HCT116 (cell line): ENCODE measurements at regions not wholly inside any gene's neighbourhood (a gene's known extent, or its start where the extent isn't known, plus 50 kb on each side); places are given as distances from the start of the nearest gene placed in this dataset.

Source experiments
- ATAC-seq: fragments of 200-7000 bp; cut with Tn5 transposase; 2 replicates; pipeline ENCODE4 v1.9.1; 2020; ENCODE audit warnings: mild to moderate bottlenecking, moderate library complexity
- BruUV-seq: library from RNA; stranded (reverse); fragments of 400-500 nt; replicated peaks from 2 replicates; lab custom pipeline; 2021; lab: Mats Ljungman, UMichigan
- CTCF ChIA-PET: fragments of 300-600 bp; sonication (Branson Sonifier 250); formaldehyde crosslinking; loops from one replicate; lab custom pipeline; 2021; ENCODE audit warnings: antibody characterized with exemption; lab: Charles Lee
- POLR2A ChIA-PET: fragments of 300-600, 350-600 bp; sonication (Branson Sonifier 250); formaldehyde crosslinking; loops from one replicate; lab custom pipeline; 2021; ENCODE audit warnings: antibody characterized with exemption; lab: Charles Lee
- RAD21 ChIA-PET, 2 experiments: fragments of 300-600 bp; sonication (Branson Sonifier 250); formaldehyde crosslinking; loops; one replicate each; lab custom pipeline; 2023; ENCODE audit warnings: low total read pairs in 2 of 2; ENCODE audit not compliant: uncharacterized antibody in 2 of 2, unreplicated experiment in 2 of 2, low non-redundant PET in 1 of 2; lab: Charles Lee
- DNase-seq: peaks from one replicate; pipeline ENCODE4 v3.0.0-alpha.2; 2010; ENCODE audit warnings: low read depth, low spot score
- H2AFZ ChIP-seq: fragments of 200-600 bp; shearing (Covaris generic), sonication (generic); 2 replicates; pipeline ENCODE4 v1.6.1; 2017; ENCODE audit warnings: low read depth, mixed run types, mixed read lengths, antibody characterized with exemption, low read length; ENCODE audit not compliant: poor library complexity, severe bottlenecking
- H3K27ac ChIP-seq: 2 replicates; pipeline ENCODE4 v1.5.1; 2012; ENCODE audit warnings: low read depth, low read length
- H3K27me3 ChIP-seq: fragments of 200-600 bp; sonication (generic); 2 replicates; pipeline ENCODE4 v1.6.1; 2016; ENCODE audit warnings: mixed run types, low read length, mixed read lengths; ENCODE audit not compliant: insufficient read depth
- H3K36me3 ChIP-seq, 2 experiments: fragments of 200-500 bp in 1 of 2; fragments of 200-600 bp in 1 of 2; sonication (Bioruptor generic) in 1 of 2; sonication (generic) in 1 of 2; 2 replicates each; pipeline versions ENCODE4 v1.5.1 to v1.6.1; 2014 to 2016; ENCODE audit warnings: low read length in 2 of 2, inconsistent platforms in 1 of 2, mixed read lengths in 1 of 2, mixed run types in 1 of 2; ENCODE audit not compliant: insufficient read depth in 2 of 2, control insufficient read depth in 1 of 2
- H3K4me1 ChIP-seq, 2 experiments: fragments of 200-600 bp in 1 of 2; sonication (generic) in 1 of 2; 2 replicates each; pipeline versions ENCODE4 v1.5.1 to v1.6.1; 2012 to 2017; ENCODE audit warnings: low read length in 2 of 2, inconsistent platforms in 1 of 2, mild to moderate bottlenecking in 1 of 2, mixed read lengths in 1 of 2, mixed run types in 1 of 2, moderate library complexity in 1 of 2; ENCODE audit not compliant: insufficient read depth in 2 of 2, control insufficient read depth in 1 of 2
- H3K4me2 ChIP-seq: fragments of 200-600 bp; sonication (generic); 2 replicates; pipeline ENCODE4 v1.6.1; 2017; ENCODE audit warnings: mixed run types, low read length, mixed read lengths
- H3K4me3 ChIP-seq, 2 experiments: fragments of 200-600 bp in 1 of 2; sonication (generic) in 1 of 2; replicated peaks in 1 of 2; 2 replicates each; pipeline ENCODE4 v1.5.1; 2011 to 2016; ENCODE audit warnings: low read length in 2 of 2, control low read depth in 1 of 2, low read depth in 1 of 2, mild to moderate bottlenecking in 1 of 2, mixed read lengths in 1 of 2, mixed run types in 1 of 2
- H3K79me2 ChIP-seq: fragments of 200-600 bp; sonication (generic); 2 replicates; pipeline ENCODE4 v1.6.1; 2017; ENCODE audit warnings: mild to moderate bottlenecking, mixed run types, low read length, moderate library complexity, mixed read lengths; ENCODE audit not compliant: insufficient read depth
- H3K9ac ChIP-seq: fragments of 200-600 bp; sonication (generic); 2 replicates; pipeline ENCODE4 v1.6.1; 2016; ENCODE audit warnings: low read length, mixed read lengths
- H3K9me2 ChIP-seq: fragments of 200-600 bp; sonication (generic), shearing (Covaris generic); 2 replicates; pipeline ENCODE4 v1.6.1; 2017; ENCODE audit warnings: mixed run types, mild to moderate bottlenecking, moderate library complexity; ENCODE audit not compliant: insufficient read depth
- H3K9me3 ChIP-seq, 2 experiments: fragments of 200-500 bp in 1 of 2; fragments of 200-600 bp in 1 of 2; sonication (Bioruptor generic) in 1 of 2; sonication (generic) in 1 of 2; 2 replicates each; pipeline ENCODE4 v1.6.1; 2014 to 2017; ENCODE audit warnings: low read length in 2 of 2, mixed read lengths in 2 of 2, inconsistent platforms in 1 of 2, low read depth in 1 of 2, mild to moderate bottlenecking in 1 of 2, mixed run types in 1 of 2, moderate library complexity in 1 of 2; ENCODE audit not compliant: control insufficient read depth in 1 of 2, insufficient read depth in 1 of 2
- H4K20me1 ChIP-seq: fragments of 200-600 bp; sonication (generic), shearing (Covaris generic); 2 replicates; pipeline ENCODE4 v1.6.1; 2017; ENCODE audit warnings: mixed run types, mild to moderate bottlenecking, moderate library complexity; ENCODE audit not compliant: insufficient read depth
- ELF1 ChIP-seq: IDR thresholded peaks from 2 replicates; pipeline ENCODE4 v1.6.1; 2012; ENCODE audit warnings: low read depth, borderline replicate concordance
- EZH2 ChIP-seq: fragments of 200-600 bp; sonication (generic); IDR thresholded peaks from 2 replicates; pipeline ENCODE4 v1.6.1; 2017; ENCODE audit warnings: antibody characterized with exemption, mixed run types
- EZH2phosphoT487 ChIP-seq: fragments of 200-600 bp; IDR thresholded peaks from 2 replicates; pipeline ENCODE4 v1.6.1; 2018; ENCODE audit warnings: antibody characterized with exemption, borderline replicate concordance
- FOSL1 ChIP-seq: IDR thresholded peaks from 2 replicates; pipeline ENCODE4 v1.6.1; 2012; ENCODE audit warnings: low read depth
- JUND ChIP-seq: IDR thresholded peaks from 2 replicates; pipeline ENCODE4 v1.6.1; 2012
- SIN3A ChIP-seq: IDR thresholded peaks from 2 replicates; pipeline ENCODE4 v1.6.1; 2012; ENCODE audit warnings: low read depth
- SP1 ChIP-seq: IDR thresholded peaks from 2 replicates; pipeline ENCODE4 v1.6.1; 2012; ENCODE audit warnings: low read depth
- SRF ChIP-seq: IDR thresholded peaks from 2 replicates; pipeline ENCODE4 v1.6.1; 2012; ENCODE audit warnings: low read depth
- YY1 ChIP-seq: IDR thresholded peaks from 2 replicates; pipeline ENCODE4 v1.6.1; 2011; ENCODE audit warnings: low read length, low read depth, moderate library complexity, mild to moderate bottlenecking; ENCODE audit not compliant: insufficient replicate concordance; ENCODE audit errors: extremely low read depth
- ZFX ChIP-seq: fragments of 450-650 bp; IDR thresholded peaks from 2 replicates; pipeline ENCODE4 v1.6.1; 2017
- ZNF274 ChIP-seq: fragments of 200-500 bp; sonication (Bioruptor generic); IDR thresholded peaks from 2 replicates; pipeline ENCODE4 v1.6.1; 2014; ENCODE audit warnings: mild to moderate bottlenecking, low read depth, low read length, inconsistent platforms
- intact Hi-C: fragments of 100-400 bp; cut with micrococcal nuclease; formaldehyde crosslinking; loops from 2 replicates; pipeline ENCODE4 v1.10.0; 2022
- TF ChIP-seq, protein P1 (sequence below): IDR thresholded peaks from 2 replicates; pipeline ENCODE4 v1.6.1; 2012

DNA sequence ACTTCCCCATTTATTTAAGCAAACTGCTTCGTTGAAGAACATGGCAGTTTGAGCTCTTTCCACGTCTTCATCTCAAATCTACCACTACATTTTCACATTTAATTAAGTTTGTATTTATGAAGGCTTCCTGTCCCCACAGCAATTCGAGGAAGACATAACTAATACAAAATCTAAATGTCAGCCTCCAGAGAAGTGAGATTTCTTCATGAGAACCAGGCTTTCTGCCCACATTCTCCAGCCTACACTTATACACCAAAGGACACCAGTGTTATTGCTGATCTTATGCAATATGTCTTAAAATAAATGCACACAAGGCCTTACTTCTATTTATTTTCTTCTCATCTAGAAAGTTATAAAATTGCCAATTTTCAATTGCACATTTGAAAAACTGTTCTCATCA is 1209.3 kb upstream of the FAM98A start (continued):
- TF ChIP-seq JUND (no peak), EZH2phosphoT487 (no peak), SIN3A (no peak), YY1 (no peak), ELF1 (no peak)
- TF ChIP-seq, protein P1, sequence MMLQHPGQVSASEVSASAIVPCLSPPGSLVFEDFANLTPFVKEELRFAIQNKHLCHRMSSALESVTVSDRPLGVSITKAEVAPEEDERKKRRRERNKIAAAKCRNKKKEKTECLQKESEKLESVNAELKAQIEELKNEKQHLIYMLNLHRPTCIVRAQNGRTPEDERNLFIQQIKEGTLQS: no peak

GRCh38 chr2:34806891-34807290 is 1207.8 kb upstream of the FAM98A start:
- Histone ChIP-seq H3K9me2 (no peaks in the 10 kb centered on the region), H2AFZ (no peak overlapping the region), H3K27ac (no peak overlapping the region), H3K9me3 (peaks cover 0 to 5% of the 10 kb centered on the region in 2 experiments; a peak in 1 of 4 replicates), H3K4me3 (no peak overlapping the region), H4K20me1 (no peaks in the 10 kb centered on the region), H3K4me2 (no peak overlapping the region), H3K79me2 (no peaks in the 10 kb centered on the region), H3K9ac (no peak overlapping the region), H3K27me3 (no peaks in the 10 kb centered on the region), H3K4me1 (no peaks in the 10 kb centered on the region), H3K36me3 (no peaks in the 10 kb centered on the region)
- ChIA-PET POLR2A (no interaction called here), CTCF (no interaction called here), RAD21 (no interaction called here)
- TF ChIP-seq ZFX: no peak
- TF ChIP-seq EZH2: no peak
- ATAC-seq (no peak), DNase-seq (no peak)
- intact Hi-C loops: no loop called here
- BruUV-seq: no TSS peak

- H3K27me3 ChIP-seq: no peaks in the 10 kb centered on the region
- ChIA-PET CTCF (no interaction called here), POLR2A (no interaction called here), RAD21 (no interaction called here)
- BruUV-seq: no TSS peak
- H3K4me3 ChIP-seq: no peak overlapping the region
- no peaks in the 10 kb centered on the region for H4K20me1 ChIP-seq
- H2AFZ ChIP-seq: no peak overlapping the region
- H3K4me1 ChIP-seq: no peaks in the 10 kb centered on the region
- DNase-seq (no peak), ATAC-seq (no peak)
- intact Hi-C loops: no loop called here
- H3K79me2 ChIP-seq: no peaks in the 10 kb centered on the region
- TF ChIP-seq JUND (no peak), FOSL1 (no peak), YY1 (no peak), SP1 (no peak), ZNF274 (no peak), SRF (no peak)
- TF ChIP-seq, protein P1: no peak
- no peak overlapping the region for H3K9ac ChIP-seq
- no peaks in the 10 kb centered on the region for H3K9me2 ChIP-seq
- no peak overlapping the region for H3K4me2 ChIP-seq
- H3K36me3 ChIP-seq: no peaks in the 10 kb centered on the region
- peaks cover 0 to 5% of the 10 kb centered on the region in 2 experiments; a peak in 1 of 4 replicates for H3K9me3 ChIP-seq
- H3K27ac ChIP-seq: no peak overlapping the region
These were observed 1207.3 kb upstream of the FAM98A start for GRCh38 chr2:34806396-34806795.
